Upper lobe of left lung (tissue), 4 donors: ENCODE measurements at regions not wholly inside any gene's neighbourhood (a gene's known extent, or its start where the extent isn't known, plus 50 kb on each side); places are given as distances from the start of the nearest gene placed in this dataset.

ENCODE experiments used
- CTCF ChIP-seq, 6 experiments: fragments of 450-650 bp in 4 of 6; fragments of 200-600 bp in 2 of 6; sonication (generic) in 2 of 6; IDR thresholded peaks; one replicate each; pipeline ENCODE4 v1.5.1; 2016 to 2019; ENCODE audit warnings: antibody characterized with exemption in 6 of 6
- EP300 ChIP-seq, 4 donors: sonication (generic); formaldehyde crosslinking; IDR thresholded peaks; one replicate each; pipeline ENCODE4 v1.5.1; 2017; ENCODE audit warnings: antibody characterized with exemption in 4 of 4, control low read depth in 2 of 4
- POLR2A ChIP-seq, 4 donors: fragments of 450-650 bp; IDR thresholded peaks; one replicate each; pipeline ENCODE4 v1.5.1; 2016 to 2017; ENCODE audit warnings: antibody characterized with exemption in 4 of 4, mild to moderate bottlenecking in 2 of 4

- TF ChIP-seq CTCF (IDR thresholded peaks at IDR 0.05) (no peak), POLR2A (IDR thresholded peaks at IDR 0.05) (no peak), EP300 (IDR thresholded peaks at IDR 0.05) (no peak)
These were observed 138.0 kb downstream of the MAP3K7 start for GRCh38 chr6:90448836-90449235.
